GM12878 (cell line): ENCODE measurements at regions not wholly inside any gene's neighbourhood (a gene's known extent, or its start where the extent isn't known, plus 50 kb on each side); places are given as distances from the start of the nearest gene placed in this dataset.

Experiments used
- ATAC-seq: fragments of 200-7000 bp; cut with Tn5 transposase; 3 replicates; pipeline ENCODE4 v1.9.1; 2020; ENCODE audit warnings: mild to moderate bottlenecking, moderate library complexity
- BruUV-seq: library from RNA; stranded (reverse); fragments of 400-500 nt; replicated peaks from 2 replicates; lab custom pipeline; 2021; lab: Mats Ljungman, UMichigan
- CTCF ChIA-PET: fragments of 300-600 bp; sonication (Branson Sonifier 250); formaldehyde crosslinking; extraction: SDS; loops from one replicate; lab custom pipeline; 2021; ENCODE audit warnings: inconsistent platforms; lab: Yijun Ruan, JAX
- POLR2A ChIA-PET: fragments of 350-600 bp; formaldehyde crosslinking; extraction: SDS; loops from one replicate; lab custom pipeline; 2021; ENCODE audit warnings: inconsistent platforms; lab: Charles Lee
- RAD21 ChIA-PET: fragments of 300-600 bp; sonication (Branson Sonifier 250); formaldehyde crosslinking; loops from one replicate; lab custom pipeline; 2023; ENCODE audit warnings: antibody characterized with exemption; ENCODE audit not compliant: unreplicated experiment; lab: Charles Lee
- SMC1A ChIA-PET: fragments of 300-600 bp; sonication (Branson Sonifier 250); formaldehyde crosslinking; loops from one replicate; lab custom pipeline; 2023; ENCODE audit not compliant: unreplicated experiment, uncharacterized antibody; lab: Charles Lee
- DNase-seq: peaks from one replicate; pipeline ENCODE4 v3.0.0-alpha.2; 2011; ENCODE audit warnings: low read depth, low spot score
- FAIRE-seq: peaks from 3 replicates; lab custom pipeline; 2011; peaks lifted over from hg19 to GRCh38; lab: Jason Lieb, UNC
- H2AFZ ChIP-seq: 2 replicates; pipeline ENCODE4 v1.6.0; 2011; ENCODE audit warnings: low read depth, low read length, control low read depth; ENCODE audit not compliant: control insufficient read depth
- H3K27ac ChIP-seq: 2 replicates; pipeline ENCODE4 v1.5.1; 2011; ENCODE audit warnings: control low read depth; ENCODE audit not compliant: control insufficient read depth, insufficient read depth
- H3K27me3 ChIP-seq, 2 experiments: replicated peaks in 1 of 2; 2 replicates each; pipeline versions ENCODE4 v1.6.0 to v1.6.1; 2011; ENCODE audit warnings: low read length in 1 of 2; ENCODE audit not compliant: control insufficient read depth in 2 of 2, insufficient read depth in 2 of 2
- H3K36me3 ChIP-seq, 2 experiments: 2 replicates each; pipeline ENCODE4 v1.5.1; 2011; ENCODE audit warnings: low read length in 1 of 2; ENCODE audit not compliant: control insufficient read depth in 2 of 2, insufficient read depth in 2 of 2
- H3K4me1 ChIP-seq: 2 replicates; pipeline ENCODE4 v1.6.1; 2011; ENCODE audit warnings: mild to moderate bottlenecking, low read length, moderate library complexity, mixed read lengths; ENCODE audit not compliant: control insufficient read depth, insufficient read depth
- H3K4me2 ChIP-seq: 2 replicates; pipeline ENCODE4 v1.6.0; 2011; ENCODE audit warnings: control low read depth; ENCODE audit not compliant: control insufficient read depth, insufficient read depth
- H3K4me3 ChIP-seq: fragments of 200-600 bp; sonication (generic); 2 replicates; pipeline ENCODE4 v1.5.1; 2016
- H3K79me2 ChIP-seq: 2 replicates; pipeline ENCODE4 v1.6.0; 2011; ENCODE audit warnings: low read length; ENCODE audit not compliant: control insufficient read depth, insufficient read depth
- H3K9ac ChIP-seq: 2 replicates; pipeline ENCODE4 v1.8.0; 2011; ENCODE audit warnings: low read length, control low read depth, mixed read lengths; ENCODE audit not compliant: control insufficient read depth, insufficient read depth
- H3K9me3 ChIP-seq: replicated peaks from 3 replicates; pipeline ENCODE4 v1.5.1; 2011; ENCODE audit warnings: mild to moderate bottlenecking, low read length; ENCODE audit not compliant: control insufficient read depth, insufficient read depth
- H4K20me1 ChIP-seq: 2 replicates; pipeline ENCODE4 v1.6.0; 2011; ENCODE audit not compliant: control insufficient read depth, insufficient read depth
- FOS ChIP-seq: IDR thresholded peaks from 3 replicates; pipeline ENCODE4 v1.6.1; 2011; ENCODE audit warnings: borderline replicate concordance; ENCODE audit not compliant: insufficient read length; ENCODE audit errors: extremely low read depth
- SIN3A ChIP-seq: IDR thresholded peaks from 2 replicates; pipeline ENCODE4 v1.6.1; 2012; ENCODE audit warnings: low read depth, low read length, improper control_type of control experiment
- WGBS: methylation state at CpG from one replicate; pipeline ENCODE4 v1.1.6; 2016; ENCODE audit warnings: low lambda C conversion rate; ENCODE audit not compliant: insufficient replicate concordance, insufficient coverage; ENCODE audit errors: missing lambda C conversion rate; 5-methylcytosine and 5-hydroxymethylcytosine counted together
- in situ Hi-C: fragments of 300-500 bp; cut with MboI; formaldehyde crosslinking; loops from 9 replicates; pipeline ENCODE4 v1.14.3; 2018; ENCODE audit warnings: mixed read lengths
- intact Hi-C: fragments of 100-400 bp; cut with micrococcal nuclease; formaldehyde crosslinking; loops from one replicate; pipeline ENCODE4 v1.14.2; 2022; ENCODE audit not compliant: unreplicated experiment
- TF ChIP-seq, protein P1 (sequence below), 3 experiments: IDR thresholded peaks in 2 of 3; conservative IDR thresholded peaks in 1 of 3; 2 replicates each; pipeline ENCODE4 v1.5.1; 2011; ENCODE audit warnings: low read depth in 3 of 3, low read length in 3 of 3, mild to moderate bottlenecking in 3 of 3, control low read depth in 2 of 3, moderate library complexity in 2 of 3, inconsistent platforms in 1 of 3, mixed read lengths in 1 of 3; ENCODE audit not compliant: control insufficient read depth in 2 of 3, insufficient read depth in 1 of 3; ENCODE audit errors: extremely low read depth in 1 of 3
- TF ChIP-seq, protein P2 (sequence below): IDR thresholded peaks from 2 replicates; pipeline ENCODE4 v1.6.1; 2012; ENCODE audit warnings: low read depth, low read length, improper control_type of control experiment

DNA sequence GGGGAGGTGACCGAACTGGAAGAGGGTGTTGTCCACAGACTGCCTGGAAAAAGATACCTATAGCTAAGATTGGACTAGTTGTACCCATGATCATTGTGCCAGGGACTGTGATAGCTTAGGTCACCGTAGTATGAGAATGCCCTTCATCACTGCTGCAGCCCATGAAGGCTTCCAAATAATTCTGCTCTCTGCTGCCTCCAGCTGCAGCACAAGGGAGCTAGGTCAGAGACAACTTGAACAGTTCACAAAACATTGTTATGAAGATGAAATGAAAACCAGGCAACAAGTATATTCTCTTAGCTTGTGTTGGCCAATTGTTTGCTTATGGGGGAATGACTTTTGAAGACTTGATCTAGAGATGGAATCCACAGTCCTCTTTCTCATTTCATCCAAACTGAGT is 246.7 kb downstream of the MRPL39 start:
- ChIA-PET RAD21 (no interaction called here), POLR2A (no interaction called here), SMC1A (interaction anchor here (1.0 to 2.4 kb wide), 4 partner anchors 9 to 25 kb away, joined by 4 to 7 read pairs (median 6); no protein-coding TSS in a partner anchor), CTCF (interaction anchor here (0.7 to 1.7 kb wide), 6 partner anchors 9 to 53 kb away, joined by 3 to 8 read pairs (median 4); no protein-coding TSS in a partner anchor)
- H2AFZ ChIP-seq: no peak overlapping the region
- no TSS peak for BruUV-seq
- no peaks in the 10 kb centered on the region for H3K4me1 ChIP-seq
- intact Hi-C loops: no loop called here
- peak; percentile 71 for ATAC-seq
- no peaks in the 10 kb centered on the region for H3K27me3 ChIP-seq
- H3K4me2 ChIP-seq: no peak overlapping the region
- no peak overlapping the region for H3K27ac ChIP-seq
- WGBS: 96% methylated on average over 2 of the region's 2 CpGs
- H4K20me1 ChIP-seq: no peaks in the 10 kb centered on the region
- H3K4me3 ChIP-seq: no peak overlapping the region
- DNase-seq: no peak
- no peak for FAIRE-seq
- TF ChIP-seq, protein P1, sequence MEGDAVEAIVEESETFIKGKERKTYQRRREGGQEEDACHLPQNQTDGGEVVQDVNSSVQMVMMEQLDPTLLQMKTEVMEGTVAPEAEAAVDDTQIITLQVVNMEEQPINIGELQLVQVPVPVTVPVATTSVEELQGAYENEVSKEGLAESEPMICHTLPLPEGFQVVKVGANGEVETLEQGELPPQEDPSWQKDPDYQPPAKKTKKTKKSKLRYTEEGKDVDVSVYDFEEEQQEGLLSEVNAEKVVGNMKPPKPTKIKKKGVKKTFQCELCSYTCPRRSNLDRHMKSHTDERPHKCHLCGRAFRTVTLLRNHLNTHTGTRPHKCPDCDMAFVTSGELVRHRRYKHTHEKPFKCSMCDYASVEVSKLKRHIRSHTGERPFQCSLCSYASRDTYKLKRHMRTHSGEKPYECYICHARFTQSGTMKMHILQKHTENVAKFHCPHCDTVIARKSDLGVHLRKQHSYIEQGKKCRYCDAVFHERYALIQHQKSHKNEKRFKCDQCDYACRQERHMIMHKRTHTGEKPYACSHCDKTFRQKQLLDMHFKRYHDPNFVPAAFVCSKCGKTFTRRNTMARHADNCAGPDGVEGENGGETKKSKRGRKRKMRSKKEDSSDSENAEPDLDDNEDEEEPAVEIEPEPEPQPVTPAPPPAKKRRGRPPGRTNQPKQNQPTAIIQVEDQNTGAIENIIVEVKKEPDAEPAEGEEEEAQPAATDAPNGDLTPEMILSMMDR (IDR thresholded peaks at IDR 0.05 in 2 of 3, conservative IDR thresholded peaks at IDR 0.05 in 1 of 3; ENCODE audit: control insufficient read depth in 2 of 3, extremely low read depth in 1 of 3, insufficient read depth in 1 of 3, low read depth in 3 of 3, low read length in 3 of 3): peak in 1 of 3 experiments; percentile 35; a peak in 1 of 6 replicates
- no peak for TF ChIP-seq FOS
- TF ChIP-seq, all 136 proteins: peak for 1
- Histone ChIP-seq H3K9ac (no peak overlapping the region), H3K79me2 (no peaks in the 10 kb centered on the region), H3K36me3 (no peaks in the 10 kb centered on the region), H3K9me3 (no peaks in the 10 kb centered on the region; the same call in 2 of the 3 replicates)
- in situ Hi-C loops: no loop called here

DNA sequence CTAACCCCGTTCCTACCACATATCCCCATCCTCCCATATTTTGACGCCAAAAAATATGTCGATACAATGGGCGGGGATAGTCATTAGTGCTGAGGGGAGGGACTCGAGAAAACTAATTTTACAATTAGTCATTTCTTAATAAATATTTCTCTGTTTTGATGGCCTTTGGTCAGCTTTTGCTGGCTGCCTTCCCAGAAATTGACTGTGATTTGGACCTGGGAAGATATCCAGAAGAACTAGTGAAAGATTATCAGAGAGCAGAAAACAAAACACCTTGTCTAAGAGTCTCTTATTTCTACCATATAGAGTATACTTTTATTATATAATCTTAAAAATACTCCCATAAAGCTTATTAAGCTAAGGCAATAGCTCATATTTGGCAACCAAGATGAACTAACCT is 247.6 kb downstream of the MRPL39 start:
- Histone ChIP-seq H3K9ac (no peak overlapping the region), H3K4me3 (no peak overlapping the region), H3K79me2 (no peaks in the 10 kb centered on the region), H3K4me1 (no peaks in the 10 kb centered on the region), H3K27me3 (no peaks in the 10 kb centered on the region), H3K9me3 (no peaks in the 10 kb centered on the region; the same call in 2 of the 3 replicates), H3K27ac (no peak overlapping the region), H2AFZ (no peak overlapping the region), H4K20me1 (no peaks in the 10 kb centered on the region), H3K36me3 (no peaks in the 10 kb centered on the region), H3K4me2 (no peak overlapping the region)
- RAD21 ChIA-PET: no interaction called here
- FAIRE-seq (no peak), DNase-seq (no peak), ATAC-seq (no peak)
- in situ Hi-C loops: no loop called here
- POLR2A ChIA-PET: no interaction called here
- TF ChIP-seq, protein P2, sequence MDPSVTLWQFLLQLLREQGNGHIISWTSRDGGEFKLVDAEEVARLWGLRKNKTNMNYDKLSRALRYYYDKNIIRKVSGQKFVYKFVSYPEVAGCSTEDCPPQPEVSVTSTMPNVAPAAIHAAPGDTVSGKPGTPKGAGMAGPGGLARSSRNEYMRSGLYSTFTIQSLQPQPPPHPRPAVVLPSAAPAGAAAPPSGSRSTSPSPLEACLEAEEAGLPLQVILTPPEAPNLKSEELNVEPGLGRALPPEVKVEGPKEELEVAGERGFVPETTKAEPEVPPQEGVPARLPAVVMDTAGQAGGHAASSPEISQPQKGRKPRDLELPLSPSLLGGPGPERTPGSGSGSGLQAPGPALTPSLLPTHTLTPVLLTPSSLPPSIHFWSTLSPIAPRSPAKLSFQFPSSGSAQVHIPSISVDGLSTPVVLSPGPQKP: no peak
- no peak for TF ChIP-seq SIN3A
- no TSS peak for BruUV-seq
- SMC1A ChIA-PET: interaction anchor here (1.9 to 2.4 kb wide), 2 partner anchors 9 to 10 kb away, joined by 6 to 7 read pairs; no protein-coding TSS in a partner anchor
- 93% methylated on average over 5 of the region's 5 CpGs for WGBS
- intact Hi-C loops: no loop called here
- CTCF ChIA-PET: interaction anchor here (0.6 to 1.7 kb wide), 4 partner anchors 9 to 127 kb away, joined by 3 to 11 read pairs (median 4); no protein-coding TSS in a partner anchor
